ENCODE measurements at regions not wholly inside any gene's neighbourhood (a gene's known extent, or its start where the extent isn't known, plus 50 kb on each side); places are given as distances from the start of the nearest gene placed in this dataset.

DNA sequence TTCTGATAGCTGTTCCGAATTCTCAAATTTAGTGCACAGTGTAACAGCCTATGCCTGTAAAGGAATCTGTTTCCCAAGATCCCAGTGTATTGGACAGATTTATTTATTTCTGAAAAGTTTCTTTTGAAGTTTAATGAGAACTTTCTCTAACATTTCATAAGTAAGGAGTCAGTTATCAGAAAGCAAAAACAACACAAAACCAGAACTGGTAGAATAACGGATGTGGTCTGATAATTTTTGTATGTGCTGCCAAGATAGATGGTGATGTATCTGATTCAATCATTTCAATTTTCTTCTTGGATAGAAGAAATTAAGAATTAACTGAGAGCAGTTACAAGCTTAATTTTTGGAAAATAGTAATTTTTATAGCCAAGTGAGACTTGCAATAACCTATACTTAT, 374.3 kb downstream of the SOCS6 start:
- TF ChIP-seq, protein P1, sequence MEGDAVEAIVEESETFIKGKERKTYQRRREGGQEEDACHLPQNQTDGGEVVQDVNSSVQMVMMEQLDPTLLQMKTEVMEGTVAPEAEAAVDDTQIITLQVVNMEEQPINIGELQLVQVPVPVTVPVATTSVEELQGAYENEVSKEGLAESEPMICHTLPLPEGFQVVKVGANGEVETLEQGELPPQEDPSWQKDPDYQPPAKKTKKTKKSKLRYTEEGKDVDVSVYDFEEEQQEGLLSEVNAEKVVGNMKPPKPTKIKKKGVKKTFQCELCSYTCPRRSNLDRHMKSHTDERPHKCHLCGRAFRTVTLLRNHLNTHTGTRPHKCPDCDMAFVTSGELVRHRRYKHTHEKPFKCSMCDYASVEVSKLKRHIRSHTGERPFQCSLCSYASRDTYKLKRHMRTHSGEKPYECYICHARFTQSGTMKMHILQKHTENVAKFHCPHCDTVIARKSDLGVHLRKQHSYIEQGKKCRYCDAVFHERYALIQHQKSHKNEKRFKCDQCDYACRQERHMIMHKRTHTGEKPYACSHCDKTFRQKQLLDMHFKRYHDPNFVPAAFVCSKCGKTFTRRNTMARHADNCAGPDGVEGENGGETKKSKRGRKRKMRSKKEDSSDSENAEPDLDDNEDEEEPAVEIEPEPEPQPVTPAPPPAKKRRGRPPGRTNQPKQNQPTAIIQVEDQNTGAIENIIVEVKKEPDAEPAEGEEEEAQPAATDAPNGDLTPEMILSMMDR (IDR thresholded peaks at IDR 0.05) = no peak

DNA sequence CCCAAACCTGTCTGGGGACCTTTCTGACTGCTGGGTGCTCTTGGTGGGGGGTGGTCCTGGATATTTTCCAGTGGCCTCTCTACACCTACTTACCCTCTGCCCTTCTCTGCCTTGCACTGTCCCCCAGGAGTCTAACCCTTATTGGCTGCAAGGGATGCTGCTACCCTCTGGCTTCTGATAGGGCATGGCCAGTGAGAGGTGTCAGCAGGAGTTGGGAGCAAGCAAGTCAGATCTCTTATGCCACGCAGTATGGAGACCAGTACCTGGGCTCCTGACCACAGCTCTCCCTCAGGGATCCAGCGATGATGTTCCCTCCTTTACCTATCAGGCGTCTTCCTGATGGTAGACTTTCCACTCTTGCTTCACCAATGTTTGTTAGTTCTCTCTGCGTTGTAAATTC, 373.7 kb downstream of the SOCS6 start:
- TF ChIP-seq, protein P1 (IDR thresholded peaks at IDR 0.05) = no peak

DNA sequence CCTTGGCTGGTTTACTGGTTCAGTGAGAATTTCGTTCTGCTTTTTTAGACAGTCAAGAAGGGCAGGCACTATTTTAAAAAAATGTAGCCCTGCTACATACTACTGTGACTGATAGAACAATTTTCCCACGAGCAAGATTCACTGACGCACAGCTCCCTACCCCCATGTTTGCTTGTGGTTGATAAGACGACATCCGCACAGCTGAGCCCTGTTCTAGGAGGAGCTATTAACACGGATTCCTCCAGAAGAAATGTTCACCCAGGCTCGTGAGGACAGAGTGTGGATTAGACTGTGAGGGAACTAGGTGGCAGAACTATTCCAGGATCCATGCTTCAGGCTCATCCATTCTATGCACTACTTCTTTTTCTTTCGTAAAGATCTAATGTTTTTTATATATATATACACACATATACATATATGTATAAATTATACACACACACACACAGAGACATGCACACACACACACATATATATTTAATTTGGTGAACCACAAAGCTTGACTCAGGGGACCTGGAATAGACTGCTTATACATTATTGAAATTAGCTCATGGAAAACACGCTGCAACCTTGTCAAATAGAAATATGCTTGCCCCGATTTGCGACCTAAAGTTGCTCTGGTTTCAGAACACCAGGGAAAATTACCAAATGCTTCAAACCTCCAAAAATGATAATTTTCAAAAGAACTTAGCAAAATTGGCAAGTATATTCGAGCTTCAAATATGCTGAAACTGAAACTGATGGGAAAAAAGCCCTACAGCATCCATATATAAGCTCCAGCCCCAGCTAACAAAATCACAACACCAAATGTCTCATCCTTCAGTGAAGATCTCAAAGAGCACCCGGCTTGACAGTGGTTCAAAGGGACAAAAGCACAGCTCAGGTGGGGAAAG, 370.4 kb downstream of the SOCS6 start:
- TF ChIP-seq, protein P1 (IDR thresholded peaks at IDR 0.05) = no peak

DNA sequence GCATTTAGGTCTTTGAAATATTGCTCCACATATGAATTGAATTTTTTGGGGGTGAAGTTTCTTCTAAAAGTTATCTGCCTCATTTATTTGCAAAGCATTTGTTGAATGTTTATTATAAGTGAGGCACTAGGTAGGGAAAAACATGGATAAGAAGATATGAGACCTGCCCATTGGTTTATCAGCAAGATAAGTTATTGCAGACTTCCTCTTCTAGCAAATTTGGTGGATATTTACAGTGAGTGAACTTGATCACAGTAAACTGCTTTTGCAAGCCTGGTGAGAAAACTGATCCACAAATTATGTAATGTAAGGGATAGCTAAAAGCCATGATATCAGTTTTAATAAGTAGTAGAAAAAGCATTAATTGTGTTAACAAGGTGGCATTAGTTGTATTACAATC, 364.8 kb downstream of the SOCS6 start:
- TF ChIP-seq, protein P1 (IDR thresholded peaks at IDR 0.05) = no peak

DNA sequence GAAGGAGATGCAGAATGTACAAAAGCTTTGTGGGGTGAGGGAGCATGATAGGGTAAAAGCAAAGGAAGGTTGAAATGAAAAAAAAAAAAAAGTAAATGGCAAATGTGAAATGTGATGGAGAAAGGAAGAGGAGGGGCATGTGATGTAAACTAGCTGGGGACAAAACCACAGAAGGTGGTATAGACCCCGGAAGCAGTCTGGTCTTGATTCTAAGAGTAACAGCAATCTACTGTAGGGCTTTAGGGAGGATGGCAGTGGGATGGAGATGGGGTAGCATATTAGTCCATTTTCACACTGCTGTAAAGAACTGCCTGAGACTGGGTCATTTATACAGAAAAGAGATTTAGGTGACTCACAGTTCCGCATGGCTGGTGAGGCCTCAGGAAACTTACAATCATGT, 362.0 kb downstream of the SOCS6 start:
- TF ChIP-seq, protein P1 (IDR thresholded peaks at IDR 0.05) = no peak

DNA sequence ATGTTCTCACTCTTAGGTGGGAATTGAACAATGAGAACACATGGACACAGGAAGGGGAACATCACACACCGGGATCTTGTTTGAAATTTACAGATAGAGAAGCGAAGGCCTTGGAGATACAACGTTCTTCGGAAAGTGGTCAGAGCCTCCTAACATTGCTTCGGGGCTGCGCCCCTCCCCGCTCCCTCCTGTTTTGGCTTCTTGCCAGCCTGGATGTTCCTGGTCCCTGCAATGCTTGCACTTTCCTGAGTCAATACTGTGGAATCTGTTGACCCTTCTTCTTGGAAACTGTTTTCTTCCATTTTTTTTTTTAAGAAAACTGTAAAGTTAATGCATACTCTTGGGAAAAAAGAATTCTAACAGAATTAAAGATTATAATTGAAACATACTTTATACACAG, 360.8 kb downstream of the SOCS6 start:
- TF ChIP-seq, protein P1 (IDR thresholded peaks at IDR 0.05) = no peak

DNA sequence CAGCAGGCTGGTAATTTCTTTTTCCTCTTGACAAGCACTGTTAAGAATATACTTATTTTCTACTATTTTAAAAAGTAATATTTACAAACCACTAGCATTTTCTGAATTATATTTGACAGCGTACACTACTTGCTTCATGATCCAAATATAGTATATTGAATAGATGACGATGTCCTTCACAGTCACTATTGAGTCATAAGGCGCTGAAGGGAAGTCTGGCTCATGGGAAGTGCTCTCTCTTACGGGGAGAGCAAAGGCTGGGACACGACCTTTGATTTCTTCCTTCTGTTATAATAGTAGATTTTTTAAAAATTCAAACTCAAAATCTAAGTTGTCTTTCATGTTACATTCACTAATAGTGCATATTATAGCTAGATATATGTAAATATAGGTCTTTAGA, 357.1 kb downstream of the SOCS6 start:
- TF ChIP-seq, protein P1 (IDR thresholded peaks at IDR 0.05) = no peak
